HEK293T (cell line): ENCODE measurements at regions not wholly inside any gene's neighbourhood (a gene's known extent, or its start where the extent isn't known, plus 50 kb on each side); places are given as distances from the start of the nearest gene placed in this dataset.

Source experiments
- CTCF ChIA-PET: fragments of 350-600 bp; formaldehyde crosslinking; extraction: SDS; loops from one replicate; lab custom pipeline; 2021; ENCODE audit warnings: antibody characterized with exemption, inconsistent platforms; lab: Yijun Ruan, JAX
- POLR2A ChIA-PET: fragments of 350-600 bp; formaldehyde crosslinking; extraction: SDS; loops from one replicate; lab custom pipeline; 2020; ENCODE audit warnings: antibody characterized with exemption, inconsistent platforms; lab: Yijun Ruan, JAX
- DNase-seq: peaks from one replicate; pipeline ENCODE4 v3.0.0; 2012; ENCODE audit warnings: mixed read lengths; ENCODE audit errors: extremely low spot score
- ARNT ChIP-seq: fragments of 450-650 bp; IDR thresholded peaks from 2 replicates; pipeline ENCODE4 v1.6.1; 2017; ENCODE audit warnings: mild to moderate bottlenecking
- BHLHE40 ChIP-seq: fragments of 450-650 bp; IDR thresholded peaks from 2 replicates; pipeline ENCODE4 v1.6.1; 2016; ENCODE audit warnings: mild to moderate bottlenecking, moderate library complexity, borderline replicate concordance
- CTBP1 ChIP-seq: fragments of 450-650 bp; IDR thresholded peaks from 2 replicates; pipeline ENCODE4 v1.6.1; 2016; ENCODE audit warnings: borderline replicate concordance
- ELF4 ChIP-seq: fragments of 450-650 bp; IDR thresholded peaks from 2 replicates; pipeline ENCODE4 v1.6.1; 2017; ENCODE audit warnings: antibody characterized with exemption
- FOXA1 ChIP-seq: fragments of 450-650 bp; IDR thresholded peaks from 2 replicates; pipeline ENCODE4 v1.6.1; 2016; ENCODE audit warnings: mild to moderate bottlenecking
- FOXK2 ChIP-seq: fragments of 450-650 bp; IDR thresholded peaks from 2 replicates; pipeline ENCODE4 v1.6.1; 2016; ENCODE audit warnings: mild to moderate bottlenecking
- FOXM1 ChIP-seq: fragments of 450-650 bp; IDR thresholded peaks from 2 replicates; pipeline ENCODE4 v1.6.1; 2017; ENCODE audit warnings: mild to moderate bottlenecking, borderline replicate concordance
- HDGF ChIP-seq: fragments of 450-650 bp; IDR thresholded peaks from 2 replicates; pipeline ENCODE4 v1.6.1; 2017; ENCODE audit warnings: antibody characterized with exemption, borderline replicate concordance
- L3MBTL2 ChIP-seq: fragments of 450-650 bp; conservative IDR thresholded peaks from 2 replicates; pipeline ENCODE4 v1.6.1; 2016; ENCODE audit warnings: mild to moderate bottlenecking
- LEF1 ChIP-seq: fragments of 450-650 bp; IDR thresholded peaks from 2 replicates; pipeline ENCODE4 v1.6.1; 2017; ENCODE audit warnings: mild to moderate bottlenecking, borderline replicate concordance
- NFRKB ChIP-seq: fragments of 450-650 bp; IDR thresholded peaks from 2 replicates; pipeline ENCODE4 v1.6.1; 2016; ENCODE audit warnings: mild to moderate bottlenecking, moderate library complexity
- SP1 ChIP-seq: fragments of 450-650 bp; IDR thresholded peaks from 2 replicates; pipeline ENCODE4 v1.6.1; 2017
- SUZ12 ChIP-seq: fragments of 450-650 bp; IDR thresholded peaks from 2 replicates; pipeline ENCODE4 v1.6.1; 2016; ENCODE audit warnings: mild to moderate bottlenecking
- TARDBP ChIP-seq: fragments of 450-650 bp; IDR thresholded peaks from 2 replicates; pipeline ENCODE4 v1.6.1; 2016
- ZNF384 ChIP-seq: fragments of 450-650 bp; IDR thresholded peaks from 2 replicates; pipeline ENCODE4 v1.6.1; 2016
- TF ChIP-seq, protein P1 (sequence below): fragments of 450-650 bp; IDR thresholded peaks from 2 replicates; pipeline ENCODE4 v1.6.1; 2016

DNA sequence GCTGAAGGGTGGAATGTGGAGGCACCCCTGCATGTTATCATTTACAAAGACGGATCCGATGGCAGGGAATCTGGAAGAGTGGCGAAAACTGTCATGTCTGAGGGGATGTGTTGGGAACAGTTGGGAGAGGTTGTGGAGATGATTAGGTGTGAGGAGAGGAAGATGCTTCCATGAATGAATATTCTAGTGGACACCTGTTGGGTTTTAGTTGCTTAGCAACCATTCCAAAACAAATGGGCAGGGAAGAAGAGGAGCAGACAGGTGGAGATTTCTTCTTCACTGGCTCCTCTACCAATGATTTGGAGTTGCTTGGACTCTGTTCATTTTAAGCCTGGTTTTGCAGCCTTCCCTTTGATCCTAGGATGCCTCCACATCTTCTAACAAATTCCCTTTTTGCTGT is 465.3 kb upstream of the CLINT1 start:
- CTCF ChIA-PET = no interaction called here
- POLR2A ChIA-PET = no interaction called here

DNA sequence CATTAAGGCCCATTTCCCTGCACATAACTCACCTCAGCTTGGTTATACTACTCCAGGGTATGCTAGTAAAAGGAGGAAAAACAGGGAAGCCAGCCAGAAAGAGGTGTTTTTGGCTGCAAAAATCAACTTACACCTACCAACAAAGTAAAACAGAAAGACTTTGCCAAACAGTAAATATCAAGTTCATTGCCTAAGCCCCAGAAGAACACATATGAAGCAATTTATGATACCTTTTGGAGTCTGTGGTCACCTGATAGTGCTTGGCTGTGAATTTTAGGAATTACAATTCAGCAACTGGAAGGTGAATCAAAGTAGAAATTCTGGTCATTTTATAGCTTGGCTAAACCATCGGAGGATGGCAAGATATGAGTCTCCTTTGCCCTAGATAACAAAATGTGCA is 463.7 kb upstream of the CLINT1 start:
- ChIA-PET CTCF (no interaction called here), POLR2A (no interaction called here)
- TF ChIP-seq ARNT = no peak
- TF ChIP-seq FOXA1 = no peak
- TF ChIP-seq, protein P1, sequence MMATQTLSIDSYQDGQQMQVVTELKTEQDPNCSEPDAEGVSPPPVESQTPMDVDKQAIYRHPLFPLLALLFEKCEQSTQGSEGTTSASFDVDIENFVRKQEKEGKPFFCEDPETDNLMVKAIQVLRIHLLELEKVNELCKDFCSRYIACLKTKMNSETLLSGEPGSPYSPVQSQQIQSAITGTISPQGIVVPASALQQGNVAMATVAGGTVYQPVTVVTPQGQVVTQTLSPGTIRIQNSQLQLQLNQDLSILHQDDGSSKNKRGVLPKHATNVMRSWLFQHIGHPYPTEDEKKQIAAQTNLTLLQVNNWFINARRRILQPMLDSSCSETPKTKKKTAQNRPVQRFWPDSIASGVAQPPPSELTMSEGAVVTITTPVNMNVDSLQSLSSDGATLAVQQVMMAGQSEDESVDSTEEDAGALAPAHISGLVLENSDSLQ = no peak
- no peak for TF ChIP-seq ELF4
- TF ChIP-seq BHLHE40 = no peak
- TF ChIP-seq LEF1 = no peak
- no peak for TF ChIP-seq NFRKB
- no peak for TF ChIP-seq FOXK2
- no peak for TF ChIP-seq SUZ12
- TF ChIP-seq L3MBTL2 = no peak
- no peak for TF ChIP-seq SP1
- no peak for TF ChIP-seq HDGF
- no peak for TF ChIP-seq FOXM1
- no peak for TF ChIP-seq ZNF384
- no peak for TF ChIP-seq CTBP1
- TF ChIP-seq TARDBP = no peak

More for the DNA sequence above, 465.3 kb upstream of the CLINT1 start:
- DNase-seq = no peak
- TF ChIP-seq ARNT (no peak), ELF4 (no peak)

DNA sequence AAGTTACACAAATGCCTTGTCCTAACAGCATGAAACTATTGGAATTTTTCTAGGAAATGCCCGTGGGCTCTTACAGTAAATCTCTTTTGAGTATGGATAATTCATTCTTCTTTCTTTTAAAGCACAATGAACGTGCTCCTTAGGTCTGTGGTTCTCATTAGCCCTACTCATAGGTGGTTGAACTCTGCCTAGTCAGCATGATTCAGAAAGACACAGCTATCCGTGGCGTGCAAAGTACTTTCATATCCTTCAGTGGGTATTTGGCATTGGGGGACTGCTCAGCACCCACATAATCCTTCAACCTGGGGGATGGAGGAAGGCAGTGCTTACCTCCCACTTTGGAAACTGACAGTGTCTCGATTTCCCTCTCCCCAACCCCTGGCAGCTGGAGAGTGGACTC is 462.0 kb upstream of the CLINT1 start:
- POLR2A ChIA-PET = no interaction called here
- TF ChIP-seq FOXK2 (no peak), SP1 (no peak), L3MBTL2 (no peak), BHLHE40 (no peak), ZNF384 (no peak), HDGF (no peak), CTBP1 (no peak), FOXM1 (no peak), TARDBP (no peak), LEF1 (no peak)
- TF ChIP-seq, protein P1 = no peak
- CTCF ChIA-PET = interaction anchor here (0.7 kb wide), 1 partner anchor 590 kb away, joined by 3 read pairs; no protein-coding TSS in a partner anchor
- no peak for DNase-seq

More for the DNA sequence above, 463.7 kb upstream of the CLINT1 start:
- DNase-seq = no peak

DNA sequence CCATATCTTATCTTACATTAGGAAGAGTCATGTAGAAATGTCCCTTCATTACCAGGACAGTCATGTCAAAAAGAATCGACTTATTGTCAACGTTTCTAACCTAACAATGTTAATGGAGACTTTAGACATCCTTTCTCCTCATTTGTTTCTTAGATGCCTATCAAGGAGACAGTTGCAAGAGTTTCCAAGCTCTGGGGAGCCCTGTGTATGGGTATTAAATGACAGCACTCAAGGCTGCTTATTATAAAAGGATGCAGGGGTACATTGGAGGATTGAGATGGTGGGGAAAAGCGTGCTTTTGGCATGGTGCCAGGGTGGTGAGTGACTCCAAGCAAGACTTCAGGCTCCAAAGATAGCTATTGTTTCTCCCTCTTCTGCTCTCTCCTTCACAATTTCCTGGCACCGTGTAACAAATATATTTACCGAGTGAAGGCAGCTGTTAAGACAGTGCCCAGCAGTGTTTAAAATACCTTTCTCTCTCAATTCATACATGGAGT is 461.3 kb upstream of the CLINT1 start:
- CTCF ChIA-PET = interaction anchor here (0.7 to 0.9 kb wide), 2 partner anchors 145 to 591 kb away, joined by 3 read pairs; no protein-coding TSS in a partner anchor
- TF ChIP-seq ARNT (no peak), ELF4 (no peak), FOXA1 (no peak), BHLHE40 (no peak), CTBP1 (no peak), LEF1 (no peak), FOXK2 (no peak), SUZ12 (no peak), FOXM1 (no peak), HDGF (no peak), L3MBTL2 (no peak), ZNF384 (no peak), NFRKB (no peak), SP1 (no peak), TARDBP (no peak)
- TF ChIP-seq, protein P1 = no peak
- POLR2A ChIA-PET = no interaction called here
- DNase-seq = no peak

DNA sequence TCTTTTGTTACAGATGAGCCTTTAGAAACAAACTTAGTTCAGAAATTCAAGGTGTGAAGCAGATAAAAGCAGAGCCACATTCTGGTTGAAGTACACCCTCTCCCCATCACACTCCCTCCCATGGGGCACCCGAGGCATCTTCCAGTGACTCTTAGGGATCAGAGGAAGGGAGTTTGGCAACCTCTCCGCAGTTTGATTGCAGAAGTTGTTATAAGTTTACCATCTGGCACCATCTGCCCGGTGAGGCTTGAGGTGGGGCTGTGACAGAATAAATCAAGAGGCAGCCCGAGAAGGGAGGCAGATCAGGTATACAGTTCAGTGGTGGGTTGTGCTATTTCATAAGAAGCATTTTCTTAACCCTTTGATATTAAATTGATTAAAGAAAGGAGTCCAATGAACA is 458.6 kb upstream of the CLINT1 start:
- CTCF ChIA-PET = interaction anchor here (0.6 kb wide), 1 partner anchor 155 kb away, joined by 4 read pairs; no protein-coding TSS in a partner anchor
- TF ChIP-seq ZNF384 (no peak), ARNT (no peak), L3MBTL2 (no peak), NFRKB (no peak)
- DNase-seq = no peak
- POLR2A ChIA-PET = no interaction called here

DNA sequence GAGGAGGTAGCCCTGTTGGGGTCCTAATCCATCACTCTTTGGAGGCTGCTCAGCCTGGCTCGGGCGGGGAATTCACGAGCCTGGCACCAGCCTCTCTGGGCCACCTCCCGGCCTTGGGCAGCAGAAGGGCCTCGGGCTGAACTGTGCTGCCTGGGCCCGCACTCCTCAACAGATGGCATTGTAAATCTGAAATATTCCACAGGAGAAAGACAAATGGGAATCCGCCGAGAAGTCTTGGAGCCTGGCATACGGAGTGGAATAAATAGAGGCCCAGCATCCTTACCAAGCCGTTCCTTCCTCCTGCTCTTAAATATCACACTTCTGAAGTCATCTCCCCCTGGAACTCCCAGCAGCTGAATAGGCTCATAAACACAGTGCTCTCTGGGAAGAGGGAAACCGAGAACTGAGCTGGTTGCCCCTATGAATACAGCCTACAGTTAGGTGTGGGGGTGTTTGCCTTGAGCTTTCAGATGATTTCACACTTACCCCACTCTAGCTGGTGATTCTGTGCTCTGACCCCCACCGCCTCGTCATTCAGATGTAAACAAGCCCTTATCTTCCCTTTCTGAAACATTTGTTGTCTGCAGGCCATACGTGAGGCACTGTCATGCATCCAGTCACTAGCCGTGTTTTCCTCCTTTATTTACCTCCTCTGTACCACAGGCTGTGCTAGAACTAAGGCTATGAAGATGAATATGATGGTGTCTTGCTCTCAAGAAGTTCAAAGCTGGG is 455.0 kb upstream of the CLINT1 start:
- TF ChIP-seq L3MBTL2 = no peak
- no peak for TF ChIP-seq FOXM1
- TF ChIP-seq FOXK2 = no peak
- TF ChIP-seq NFRKB = no peak
- no peak for TF ChIP-seq LEF1
- TF ChIP-seq ELF4 = no peak
- TF ChIP-seq, protein P1 = no peak
- no peak for TF ChIP-seq ARNT
- TF ChIP-seq FOXA1 = no peak
- no peak for TF ChIP-seq TARDBP
- TF ChIP-seq ZNF384 = no peak
- no peak for TF ChIP-seq CTBP1
- TF ChIP-seq SP1 = no peak
- no peak for TF ChIP-seq HDGF
- TF ChIP-seq BHLHE40 = no peak
- no peak for TF ChIP-seq SUZ12
- POLR2A ChIA-PET = no interaction called here
- CTCF ChIA-PET = no interaction called here
- DNase-seq = no peak
